ENCODE measurements at regions not wholly inside any gene's neighbourhood (a gene's known extent, or its start where the extent isn't known, plus 50 kb on each side); places are given as distances from the start of the nearest gene placed in this dataset.

DNA sequence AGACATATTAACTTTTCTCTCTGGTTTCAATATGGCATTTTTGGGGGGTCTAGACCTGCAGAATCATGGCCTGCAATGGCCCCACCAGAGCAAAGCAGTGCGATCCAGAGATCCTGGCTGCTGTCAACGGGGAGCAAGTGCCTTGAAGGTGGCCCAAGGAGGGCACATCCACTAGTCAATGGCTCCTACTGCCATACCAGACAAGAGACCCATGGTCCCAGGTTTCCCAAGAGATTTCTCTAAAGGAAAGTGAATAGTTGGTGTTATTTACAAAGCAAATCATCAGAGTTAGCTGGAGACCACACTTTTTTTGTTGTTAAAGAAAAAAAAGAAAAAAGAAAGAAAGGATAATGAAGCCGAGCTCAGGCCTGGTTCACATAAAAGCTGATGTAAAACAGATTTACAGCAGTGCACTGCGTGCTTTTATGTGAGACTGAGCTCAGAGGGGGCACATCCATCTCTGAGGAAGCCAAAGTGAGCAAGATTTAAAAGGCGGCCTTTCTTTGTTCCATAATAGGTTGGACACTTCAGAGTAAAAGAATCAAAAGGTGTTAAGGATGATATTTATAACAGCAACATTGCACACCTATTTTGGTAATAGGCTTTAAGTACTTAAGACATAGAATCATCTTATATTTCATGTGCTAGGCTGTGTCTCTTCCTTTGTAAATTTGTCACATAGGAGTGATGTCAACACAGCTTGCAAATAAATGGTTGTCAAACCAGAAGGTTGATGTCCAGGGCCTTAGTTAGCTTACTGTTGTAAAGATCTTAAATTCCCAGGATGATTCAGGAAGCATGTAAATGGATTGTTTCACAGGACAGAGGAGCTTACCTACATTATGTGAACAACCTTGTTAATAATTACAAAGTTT, 201.3 kb upstream of the NTM start:
- FAIRE-seq (no peak), DNase-seq (ENCODE audit: extremely low read depth in 1 of 4, low spot score in 3 of 4) (no peak), ATAC-seq (no peak)
- no peaks in the 10 kb centered on the region for H3K9me3 ChIP-seq (replicated peaks; ENCODE audit: control insufficient read depth, insufficient read depth, low read depth, low read length)
- WGBS (ENCODE audit: insufficient coverage, low coverage, missing lambda C conversion rate) = 0% methylated on average over 5 of the region's 5 CpGs
- ChIA-PET POLR2A (no interaction called here), CTCF (ENCODE audit: low intra/inter-chr PET ratio) (no interaction called here)
- intact Hi-C loops (cut with micrococcal nuclease) (no loop called here), in situ Hi-C loops (cut with MboI) (no loop called here)
- no peaks in the 10 kb centered on the region for H3K4me1 ChIP-seq (replicated peaks in 1 of 2; ENCODE audit: control insufficient read depth in 2 of 2, insufficient read depth in 2 of 2, low read length in 2 of 2)
- no peaks in the 10 kb centered on the region for H3K9me1 ChIP-seq (ENCODE audit: control insufficient read depth, insufficient read depth, low read length)
- H4K20me1 ChIP-seq (replicated peaks; ENCODE audit: control insufficient read depth, insufficient read depth, low read length) = no peaks in the 10 kb centered on the region
- no peaks in the 10 kb centered on the region for H3K27me3 ChIP-seq (ENCODE audit: control insufficient read depth in 2 of 2, insufficient read depth in 2 of 2, low read length in 2 of 2)
- H3K4me2 ChIP-seq (ENCODE audit: insufficient read depth, low read length) = no peak overlapping the region
- H3K4me3 ChIP-seq = no peak overlapping the region
- H3K79me2 ChIP-seq (ENCODE audit: control insufficient read depth, insufficient read depth, low read length) = no peaks in the 10 kb centered on the region
- no peaks in the 10 kb centered on the region for H3K36me3 ChIP-seq (ENCODE audit: control insufficient read depth, insufficient read depth, low read length)
- no TSS peak for BruUV-seq (replicated peaks)
- H3K27ac ChIP-seq (ENCODE audit: extremely low read depth, low read depth, low read length) = no peak overlapping the region
- no peak overlapping the region for H3K9ac ChIP-seq (ENCODE audit: insufficient read depth in 1 of 2, low read depth in 2 of 2, low read length in 2 of 2)
- H2AFZ ChIP-seq (ENCODE audit: low read depth, low read length) = no peak overlapping the region
- TF ChIP-seq ATF4 (CRISPR knock-in tag; IDR thresholded peaks at IDR 0.05) = no peak
- TF ChIP-seq CHD4 (IDR thresholded peaks at IDR 0.05; ENCODE audit: insufficient read depth, insufficient replicate concordance, low read depth, low read length, poor library complexity, severe bottlenecking) = no peak
- no peak for TF ChIP-seq E2F5 (CRISPR knock-in tag; IDR thresholded peaks at IDR 0.05)
- no peak for TF ChIP-seq ATF1 (CRISPR knock-in tag; IDR thresholded peaks at IDR 0.05)
- no peak for TF ChIP-seq ATF1 (tag; IDR thresholded peaks at IDR 0.05)
- TF ChIP-seq RFX5 (IDR thresholded peaks at IDR 0.05; ENCODE audit: low read depth, low read length) = no peak
- TF ChIP-seq ZBTB40 (IDR thresholded peaks at IDR 0.05) = no peak
- no peak for TF ChIP-seq ZBTB40 (CRISPR knock-in tag; IDR thresholded peaks at IDR 0.05)
- TF ChIP-seq SRSF3 (IDR thresholded peaks at IDR 0.05; ENCODE audit: insufficient read depth, low read length) = no peak

Measured in K562 (cell line).